HFF-Myc (cell line): ENCODE measurements at regions not wholly inside any gene's neighbourhood (a gene's known extent, or its start where the extent isn't known, plus 50 kb on each side); places are given as distances from the start of the nearest gene placed in this dataset.
"Not testable (repeated sequence)": the region's sequence is repeated elsewhere in the genome, so short reads cannot be mapped to it uniquely, and the experiment has no call there.

ENCODE experiments used
- DNase-seq: peaks from one replicate; pipeline ENCODE4 v3.0.0-alpha.2; 2011; ENCODE audit warnings: low read depth; ENCODE audit errors: extremely low read depth
- H3K4me3 ChIP-seq: replicated peaks from 2 replicates; pipeline ENCODE4 v1.5.1; 2011; ENCODE audit warnings: low read depth, mild to moderate bottlenecking, control low read depth, low read length
- CTCF ChIP-seq: IDR thresholded peaks from 2 replicates; pipeline ENCODE4 v1.5.1; 2012; ENCODE audit warnings: mild to moderate bottlenecking, low read depth, low read length, control low read depth; ENCODE audit errors: missing control alignments

- no peak for TF ChIP-seq CTCF
- DNase-seq = no peak
- H3K4me3 ChIP-seq = no peak overlapping the region
Observed at GRCh38 chr14:30020687-30021086, 93.0 kb upstream of the PRKD1 start.

- not testable (repeated sequence) for H3K4me3 ChIP-seq, DNase-seq
Observed at GRCh38 chr14:30023350-30023749, 95.7 kb upstream of the PRKD1 start.

GRCh38 chr14:30034152-30034551 lies 106.5 kb upstream of the PRKD1 start:
- TF ChIP-seq CTCF = no peak
- DNase-seq = peak; percentile 7
- H3K4me3 ChIP-seq = no peak overlapping the region

- no peak for TF ChIP-seq CTCF
- DNase-seq = no peak
- H3K4me3 ChIP-seq = no peak overlapping the region
Observed at GRCh38 chr14:30035361-30035760, 107.7 kb upstream of the PRKD1 start.

- no peak for DNase-seq
- H3K4me3 ChIP-seq = no peak overlapping the region
- TF ChIP-seq CTCF = no peak
Observed at GRCh38 chr14:30045720-30046119, 118.1 kb upstream of the PRKD1 start.

- H3K4me3 ChIP-seq = no peak overlapping the region
- no peak for DNase-seq
- no peak for TF ChIP-seq CTCF
Observed at GRCh38 chr14:30053103-30053502, 125.5 kb upstream of the PRKD1 start.

- DNase-seq = no peak
- H3K4me3 ChIP-seq = no peak overlapping the region
- no peak for TF ChIP-seq CTCF
Observed at GRCh38 chr14:30054201-30054600, 126.6 kb upstream of the PRKD1 start.
